Trophoblast cell (in vitro differentiated cells and primary cell): ENCODE measurements at regions not wholly inside any gene's neighbourhood (a gene's known extent, or its start where the extent isn't known, plus 50 kb on each side); places are given as distances from the start of the nearest gene placed in this dataset.

Source experiments
- DNase-seq, 2 donors: peaks; one replicate each; pipeline ENCODE4 v3.0.0-alpha.2; 2016
- H2AFZ ChIP-seq: 2 replicates; pipeline ENCODE4 v1.6.1; 2013; ENCODE audit warnings: low read length, moderate library complexity, mild to moderate bottlenecking; ENCODE audit not compliant: insufficient read depth, poor library complexity
- H2AK5ac ChIP-seq: 2 replicates; pipeline ENCODE4 v1.6.1; 2013; ENCODE audit warnings: mild to moderate bottlenecking, low read length
- H2BK120ac ChIP-seq: 2 replicates; pipeline ENCODE4 v1.6.1; 2013; ENCODE audit warnings: low read length, mild to moderate bottlenecking, moderate library complexity; ENCODE audit not compliant: insufficient read depth, poor library complexity
- H2BK12ac ChIP-seq: 2 replicates; pipeline ENCODE4 v1.6.1; 2013; ENCODE audit warnings: mild to moderate bottlenecking, low read length, moderate library complexity
- H2BK5ac ChIP-seq: 2 replicates; pipeline ENCODE4 v1.6.1; 2013; ENCODE audit warnings: low read length, low read depth, moderate library complexity, mild to moderate bottlenecking; ENCODE audit not compliant: poor library complexity
- H3K14ac ChIP-seq: 2 replicates; pipeline ENCODE4 v1.6.1; 2013; ENCODE audit warnings: mild to moderate bottlenecking, low read length
- H3K18ac ChIP-seq: 2 replicates; pipeline ENCODE4 v1.6.1; 2013; ENCODE audit warnings: mild to moderate bottlenecking, low read length
- H3K23ac ChIP-seq: 2 replicates; pipeline ENCODE4 v1.6.1; 2013; ENCODE audit warnings: low read length
- H3K27ac ChIP-seq: 2 replicates; pipeline ENCODE4 v1.5.1; 2013; ENCODE audit warnings: low read depth, mild to moderate bottlenecking, inconsistent platforms, low read length, moderate library complexity
- H3K27me3 ChIP-seq: 2 replicates; pipeline ENCODE4 v1.6.1; 2013; ENCODE audit warnings: inconsistent platforms, mild to moderate bottlenecking, low read length, moderate library complexity; ENCODE audit not compliant: insufficient read depth
- H3K36me3 ChIP-seq, 2 experiments: 1 replicate in 1 of 2; 2 replicates in 1 of 2; pipeline ENCODE4 v1.6.1; 2013; ENCODE audit warnings: low read length in 2 of 2, mild to moderate bottlenecking in 2 of 2, moderate library complexity in 1 of 2; ENCODE audit not compliant: insufficient read depth in 2 of 2, control insufficient read depth in 1 of 2
- H3K4ac ChIP-seq: 2 replicates; pipeline ENCODE4 v1.6.1; 2013; ENCODE audit warnings: low read depth, mild to moderate bottlenecking, low read length, moderate library complexity
- H3K4me1 ChIP-seq, 2 experiments: 1 replicate in 1 of 2; 2 replicates in 1 of 2; pipeline ENCODE4 v1.6.1; 2013; ENCODE audit warnings: low read length in 2 of 2, mild to moderate bottlenecking in 2 of 2, moderate library complexity in 1 of 2; ENCODE audit not compliant: insufficient read depth in 2 of 2, control insufficient read depth in 1 of 2
- H3K4me2 ChIP-seq: 2 replicates; pipeline ENCODE4 v1.6.1; 2013; ENCODE audit warnings: inconsistent platforms, mild to moderate bottlenecking, low read length, moderate library complexity
- H3K4me3 ChIP-seq: 2 replicates; pipeline ENCODE4 v1.5.1; 2013; ENCODE audit warnings: mild to moderate bottlenecking, low read depth, low read length, inconsistent platforms
- H3K79me1 ChIP-seq: one replicate; pipeline ENCODE4 v1.6.1; 2013; ENCODE audit warnings: low read length
- H3K79me2 ChIP-seq: 2 replicates; pipeline ENCODE4 v1.6.1; 2013; ENCODE audit warnings: low read length, mild to moderate bottlenecking; ENCODE audit not compliant: control insufficient read depth, insufficient read depth, poor library complexity
- H3K9ac ChIP-seq: 2 replicates; pipeline ENCODE4 v1.6.1; 2013; ENCODE audit warnings: mild to moderate bottlenecking, low read length
- H3K9me3 ChIP-seq: 2 replicates; pipeline ENCODE4 v1.6.1; 2013; ENCODE audit warnings: low read depth, mild to moderate bottlenecking, control low read depth, inconsistent platforms, low read length; ENCODE audit not compliant: insufficient read depth
- H4K12ac ChIP-seq: 2 replicates; pipeline ENCODE4 v1.6.1; 2013; ENCODE audit warnings: low read depth, mild to moderate bottlenecking, low read length, moderate library complexity
- H4K8ac ChIP-seq: 2 replicates; pipeline ENCODE4 v1.6.1; 2013; ENCODE audit warnings: low read depth, mild to moderate bottlenecking, low read length, moderate library complexity
- H4K91ac ChIP-seq: one replicate; pipeline ENCODE4 v1.6.1; 2013; ENCODE audit warnings: low read depth, mild to moderate bottlenecking, low read length, moderate library complexity
- WGBS: extraction: QIAGEN DNeasy Blood & Tissue Kit; methylation state at CpG from one replicate; pipeline ENCODE4 v1.1.7; 2013; ENCODE audit warnings: missing lambda C conversion rate; ENCODE audit not compliant: insufficient read length, insufficient coverage; ENCODE audit errors: extremely low coverage; 5-methylcytosine and 5-hydroxymethylcytosine counted together

DNA sequence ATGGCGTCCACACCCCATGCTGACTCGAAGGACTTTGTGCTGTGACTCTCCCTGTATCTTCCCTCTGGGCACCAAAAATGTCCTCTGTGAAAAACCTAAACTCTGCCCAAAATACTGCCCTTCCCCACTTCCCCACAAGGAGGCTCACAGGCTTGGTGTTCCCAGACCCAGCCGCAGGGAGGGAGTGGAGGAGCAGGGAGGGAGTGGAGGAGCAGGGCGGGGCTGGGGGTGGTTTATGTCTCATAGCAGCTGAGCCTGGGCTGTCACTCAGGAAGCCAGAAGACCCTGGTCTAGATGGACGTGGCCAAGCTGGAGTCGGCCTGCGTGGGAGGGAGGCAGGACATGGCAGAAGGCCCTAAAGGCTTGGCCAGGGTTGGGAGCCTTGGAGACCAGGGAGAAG is 461.7 kb downstream of the PTPRU start:
- H3K79me2 ChIP-seq, result no peaks in the 10 kb centered on the region
- H3K23ac ChIP-seq, result no peak overlapping the region
- no peak overlapping the region for H3K18ac ChIP-seq
- no peak overlapping the region for H3K4me2 ChIP-seq
- H2AK5ac ChIP-seq, result no peak overlapping the region
- no peak overlapping the region for H4K91ac ChIP-seq
- no peak overlapping the region for H2AFZ ChIP-seq
- no peak overlapping the region for H2BK120ac ChIP-seq
- no peak overlapping the region for H3K27ac ChIP-seq
- H3K79me1 ChIP-seq, result no peaks in the 10 kb centered on the region
- H3K9ac ChIP-seq, result no peak overlapping the region
- H3K4ac ChIP-seq, result no peak overlapping the region
- peak in 1 of 2 donors; percentile 28 for DNase-seq
- no peak overlapping the region for H4K8ac ChIP-seq
- H3K9me3 ChIP-seq, result no peaks in the 10 kb centered on the region
- no peak overlapping the region for H2BK5ac ChIP-seq
- no CpG with 5 or more reads among the region's 7 CpGs for WGBS
- no peak overlapping the region for H4K12ac ChIP-seq
- no peaks in the 10 kb centered on the region for H3K36me3 ChIP-seq
- H3K14ac ChIP-seq, result no peak overlapping the region
- H2BK12ac ChIP-seq, result no peak overlapping the region
- H3K4me3 ChIP-seq, result no peak overlapping the region
- H3K4me1 ChIP-seq, result no peaks in the 10 kb centered on the region
- no peaks in the 10 kb centered on the region for H3K27me3 ChIP-seq

DNA sequence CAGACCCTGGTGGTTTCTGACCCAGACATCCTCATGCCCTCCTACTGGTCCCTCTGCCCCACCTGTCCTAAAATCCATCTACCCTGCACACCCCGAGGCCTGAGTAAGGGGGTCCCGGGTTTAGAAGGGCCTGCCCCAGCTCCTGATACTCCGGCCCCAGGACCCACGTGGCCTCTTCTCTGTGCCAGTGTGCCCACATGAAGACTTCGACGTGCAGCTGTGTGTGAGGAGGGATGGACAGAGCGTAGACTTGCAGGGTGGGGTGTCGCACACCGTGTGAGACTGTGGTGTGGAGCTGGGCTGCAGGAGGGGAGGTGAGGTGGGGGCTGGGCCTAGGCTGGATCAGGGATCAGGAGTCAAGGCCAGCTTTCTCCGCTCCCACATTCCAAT is 461.1 kb downstream of the PTPRU start:
- DNase-seq, result no peak
- Histone ChIP-seq H3K4me3 (no peak overlapping the region), H4K91ac (no peak overlapping the region), H3K23ac (no peak overlapping the region), H2BK5ac (no peak overlapping the region), H3K4me2 (no peak overlapping the region), H2AK5ac (no peak overlapping the region), H3K9me3 (no peaks in the 10 kb centered on the region), H3K27me3 (no peaks in the 10 kb centered on the region), H3K79me1 (no peaks in the 10 kb centered on the region), H3K4me1 (no peaks in the 10 kb centered on the region), H4K8ac (no peak overlapping the region), H3K9ac (no peak overlapping the region), H2BK12ac (no peak overlapping the region), H3K79me2 (no peaks in the 10 kb centered on the region), H3K14ac (no peak overlapping the region), H3K27ac (no peak overlapping the region), H3K18ac (no peak overlapping the region), H3K36me3 (no peaks in the 10 kb centered on the region), H3K4ac (no peak overlapping the region), H2BK120ac (no peak overlapping the region), H2AFZ (no peak overlapping the region), H4K12ac (no peak overlapping the region)
- no CpG with 5 or more reads among the region's 10 CpGs for WGBS

DNA sequence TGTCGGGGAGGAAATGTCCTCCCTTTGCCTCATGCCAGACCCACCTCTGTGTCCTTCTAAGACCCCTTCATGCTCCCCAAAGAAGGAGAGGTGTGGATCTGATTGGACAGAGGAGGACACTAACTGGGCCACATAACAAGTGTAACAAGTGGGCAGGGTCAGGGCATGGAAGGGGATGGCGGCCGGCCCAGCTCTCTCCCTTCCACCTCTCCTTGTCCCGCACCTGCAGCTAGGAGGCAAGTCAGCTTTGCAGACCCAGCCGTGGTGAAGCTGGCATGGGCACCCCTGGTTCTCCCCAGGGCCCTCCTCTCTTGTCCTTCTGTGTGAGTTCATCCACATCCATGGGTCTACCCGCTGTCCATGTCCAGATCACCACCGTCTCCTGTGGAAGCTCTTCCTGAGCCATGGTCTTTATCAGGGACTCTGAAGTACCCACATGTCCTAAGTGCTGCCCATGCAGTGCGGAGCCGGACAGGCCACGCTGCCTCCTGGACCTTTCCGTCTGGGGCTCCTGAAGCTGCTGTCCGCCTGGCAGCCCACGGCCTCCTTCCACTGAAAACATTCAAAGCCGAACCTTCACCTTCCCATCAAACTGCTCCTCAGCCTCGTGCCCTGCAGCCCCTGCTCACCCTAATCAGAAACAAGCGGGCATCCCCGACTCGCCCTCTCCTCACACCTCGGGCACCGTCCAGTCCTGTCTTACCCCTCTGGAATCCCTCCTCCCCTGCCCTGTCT is 460.5 kb downstream of the PTPRU start:
- H3K9ac ChIP-seq, result no peak overlapping the region
- H3K4ac ChIP-seq, result no peak overlapping the region
- H2AFZ ChIP-seq, result no peak overlapping the region
- H3K27me3 ChIP-seq, result no peaks in the 10 kb centered on the region
- no peak overlapping the region for H3K18ac ChIP-seq
- no peak overlapping the region for H4K8ac ChIP-seq
- no peak overlapping the region for H4K12ac ChIP-seq
- no peaks in the 10 kb centered on the region for H3K9me3 ChIP-seq
- no peak overlapping the region for H3K23ac ChIP-seq
- H3K79me1 ChIP-seq, result no peaks in the 10 kb centered on the region
- H3K14ac ChIP-seq, result no peak overlapping the region
- H2BK120ac ChIP-seq, result no peak overlapping the region
- H3K36me3 ChIP-seq, result no peaks in the 10 kb centered on the region
- no peak overlapping the region for H3K27ac ChIP-seq
- no peak overlapping the region for H2BK12ac ChIP-seq
- no peaks in the 10 kb centered on the region for H3K79me2 ChIP-seq
- no peak overlapping the region for H2BK5ac ChIP-seq
- no peak overlapping the region for H4K91ac ChIP-seq
- H3K4me1 ChIP-seq, result no peaks in the 10 kb centered on the region
- no CpG with 5 or more reads among the region's 20 CpGs for WGBS
- H3K4me2 ChIP-seq, result no peak overlapping the region
- no peak overlapping the region for H2AK5ac ChIP-seq
- DNase-seq, result no peak
- no peak overlapping the region for H3K4me3 ChIP-seq

DNA sequence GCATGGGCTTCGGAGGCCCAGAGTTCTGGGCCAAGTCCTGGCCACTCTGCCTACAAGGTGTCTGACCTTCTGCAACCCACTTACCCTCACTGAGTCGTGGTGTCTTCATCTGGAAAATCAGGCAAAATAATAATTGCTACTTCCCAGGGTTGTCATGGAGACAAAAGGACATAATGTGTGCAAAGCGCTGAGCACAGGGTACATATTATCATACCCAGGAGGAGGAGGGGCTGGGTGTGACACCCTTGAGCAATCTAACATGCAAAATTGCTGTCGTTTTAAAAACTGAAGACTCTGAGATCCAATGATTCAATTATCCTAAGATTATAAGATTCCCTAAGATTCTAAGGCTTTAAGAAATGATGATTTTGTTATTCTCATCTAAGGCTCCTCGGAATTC is 459.5 kb downstream of the PTPRU start:
- Histone ChIP-seq H3K79me2 (no peaks in the 10 kb centered on the region), H2BK5ac (no peak overlapping the region), H2BK120ac (no peak overlapping the region), H4K8ac (no peak overlapping the region), H2AK5ac (no peak overlapping the region), H3K27ac (no peak overlapping the region), H3K27me3 (no peaks in the 10 kb centered on the region), H3K4me2 (no peak overlapping the region), H3K18ac (no peak overlapping the region), H3K4ac (no peak overlapping the region), H2AFZ (no peak overlapping the region), H3K4me1 (no peaks in the 10 kb centered on the region), H3K36me3 (no peaks in the 10 kb centered on the region), H4K91ac (no peak overlapping the region), H3K4me3 (no peak overlapping the region), H3K14ac (no peak overlapping the region), H3K79me1 (no peaks in the 10 kb centered on the region), H4K12ac (no peak overlapping the region), H2BK12ac (no peak overlapping the region), H3K9me3 (no peaks in the 10 kb centered on the region), H3K9ac (no peak overlapping the region), H3K23ac (no peak overlapping the region)
- no CpG with 5 or more reads among the region's 5 CpGs for WGBS
- DNase-seq, result no peak
